ENCODE measurements at regions not wholly inside any gene's neighbourhood (a gene's known extent, or its start where the extent isn't known, plus 50 kb on each side); places are given as distances from the start of the nearest gene placed in this dataset.

DNA sequence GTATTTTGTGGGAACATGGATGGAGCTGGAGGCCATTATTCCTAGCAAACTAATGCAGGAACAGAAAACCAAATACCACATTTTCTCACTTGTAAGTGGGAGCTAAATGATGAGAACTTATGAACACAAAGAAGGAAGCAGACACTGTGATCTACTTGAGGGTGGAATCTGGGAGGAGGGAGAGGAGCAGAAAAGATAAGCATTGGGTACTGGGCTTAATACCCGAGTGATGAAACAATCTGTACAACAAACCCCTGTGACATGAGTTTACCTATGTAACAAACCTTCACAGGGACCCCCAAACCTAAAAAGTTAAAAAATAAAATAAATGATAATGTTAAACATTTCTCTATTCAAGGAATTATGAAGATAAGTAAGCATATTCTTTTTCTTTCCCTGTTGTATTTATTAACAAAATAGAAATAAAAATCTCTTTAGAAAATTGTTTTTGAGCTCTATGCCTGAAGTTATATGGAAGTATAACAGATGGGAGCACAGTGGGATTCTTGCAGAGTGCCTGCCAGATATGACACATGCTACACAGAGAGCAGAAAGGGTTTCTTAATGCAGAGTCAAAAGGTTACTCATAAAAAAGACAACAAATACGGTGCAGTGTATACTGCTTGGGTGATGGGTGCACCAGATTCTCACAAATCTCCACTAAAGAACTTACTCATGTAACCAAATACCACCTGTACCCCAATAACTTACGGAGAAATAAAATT is 52.0 kb upstream of the SYNE2 start:
- FAIRE-seq = no peak
- Histone ChIP-seq H3K4me1 (ENCODE audit: control insufficient read depth, extremely low read depth, insufficient read depth, low read length) (peaks cover 2% of the 10 kb centered on the region), H2AFZ (ENCODE audit: low read depth, low read length) (no peak overlapping the region), H3K4me2 (ENCODE audit: insufficient read depth, low read length) (no peak overlapping the region), H3K9ac (replicated peaks; ENCODE audit: extremely low read depth, insufficient read depth, low read length) (no peak overlapping the region), H3K36me3 (ENCODE audit: control insufficient read depth in 2 of 2, extremely low read depth in 1 of 2, insufficient read depth in 2 of 2, low read length in 2 of 2) (no peaks in the 10 kb centered on the region), H3K9me3 (replicated peaks; ENCODE audit: control insufficient read depth, insufficient read depth, low read length) (no peaks in the 10 kb centered on the region), H3K9me1 (replicated peaks; ENCODE audit: control insufficient read depth, extremely low read depth, insufficient read depth, low read length) (no peaks in the 10 kb centered on the region), H3K27me3 (ENCODE audit: control insufficient read depth in 2 of 2, insufficient read depth in 2 of 2, low read length in 2 of 2) (no peaks in the 10 kb centered on the region), H3K4me3 (replicated peaks in 1 of 3; ENCODE audit: insufficient read depth in 1 of 3, low read depth in 1 of 3, low read length in 3 of 3) (no peak overlapping the region), H3K27ac (ENCODE audit: insufficient read depth, low read depth, low read length) (no peak overlapping the region), H4K20me1 (replicated peaks; ENCODE audit: control insufficient read depth, extremely low read depth, insufficient read depth, low read length) (no peaks in the 10 kb centered on the region), H3K79me2 (ENCODE audit: control insufficient read depth, insufficient read depth, low read length) (no peaks in the 10 kb centered on the region)
- no peak for DNase-seq (ENCODE audit: low read depth, low spot score)
- CTCF ChIA-PET = interaction anchor here (0.6 to 7.1 kb wide), 15 partner anchors 16 to 537 kb away, joined by 3 to 103 read pairs (median 3); partner anchors contain the start of gene ESR2
- intact Hi-C loops (cut with micrococcal nuclease) (loop anchor here (10.0 kb wide), 1 partner anchor 194 kb away; no protein-coding TSS in a partner anchor), dilution Hi-C loops (cut with MboI; ENCODE audit: extremely low pct_ligation_motif_present, low sequenced_read_pairs) (no loop called here)
- TF ChIP-seq, protein P1, sequence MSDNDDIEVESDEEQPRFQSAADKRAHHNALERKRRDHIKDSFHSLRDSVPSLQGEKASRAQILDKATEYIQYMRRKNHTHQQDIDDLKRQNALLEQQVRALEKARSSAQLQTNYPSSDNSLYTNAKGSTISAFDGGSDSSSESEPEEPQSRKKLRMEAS (IDR thresholded peaks at IDR 0.05; ENCODE audit: insufficient read depth, insufficient read length) = no peak
- no peak for TF ChIP-seq GATA2 (IDR thresholded peaks at IDR 0.05; ENCODE audit: insufficient read depth, insufficient read length, low read depth, low read length)
- TF ChIP-seq FOS (IDR thresholded peaks at IDR 0.05; ENCODE audit: borderline replicate concordance, insufficient read depth, low read length) = no peak
- no peak for TF ChIP-seq POLR2AphosphoS5 (IDR thresholded peaks at IDR 0.05; ENCODE audit: insufficient read depth, low read depth, low read length)
- TF ChIP-seq JUN (IDR thresholded peaks at IDR 0.05; ENCODE audit: borderline replicate concordance, insufficient read depth, insufficient read length, low read depth) = no peak
- TF ChIP-seq, protein P2, sequence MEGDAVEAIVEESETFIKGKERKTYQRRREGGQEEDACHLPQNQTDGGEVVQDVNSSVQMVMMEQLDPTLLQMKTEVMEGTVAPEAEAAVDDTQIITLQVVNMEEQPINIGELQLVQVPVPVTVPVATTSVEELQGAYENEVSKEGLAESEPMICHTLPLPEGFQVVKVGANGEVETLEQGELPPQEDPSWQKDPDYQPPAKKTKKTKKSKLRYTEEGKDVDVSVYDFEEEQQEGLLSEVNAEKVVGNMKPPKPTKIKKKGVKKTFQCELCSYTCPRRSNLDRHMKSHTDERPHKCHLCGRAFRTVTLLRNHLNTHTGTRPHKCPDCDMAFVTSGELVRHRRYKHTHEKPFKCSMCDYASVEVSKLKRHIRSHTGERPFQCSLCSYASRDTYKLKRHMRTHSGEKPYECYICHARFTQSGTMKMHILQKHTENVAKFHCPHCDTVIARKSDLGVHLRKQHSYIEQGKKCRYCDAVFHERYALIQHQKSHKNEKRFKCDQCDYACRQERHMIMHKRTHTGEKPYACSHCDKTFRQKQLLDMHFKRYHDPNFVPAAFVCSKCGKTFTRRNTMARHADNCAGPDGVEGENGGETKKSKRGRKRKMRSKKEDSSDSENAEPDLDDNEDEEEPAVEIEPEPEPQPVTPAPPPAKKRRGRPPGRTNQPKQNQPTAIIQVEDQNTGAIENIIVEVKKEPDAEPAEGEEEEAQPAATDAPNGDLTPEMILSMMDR (IDR thresholded peaks at IDR 0.05; ENCODE audit: extremely low read depth in 1 of 2, insufficient read depth in 1 of 2, low read depth in 1 of 2, low read length in 2 of 2) = no peak
- TF ChIP-seq POLR2A (IDR thresholded peaks at IDR 0.05; ENCODE audit: low read depth, low read length) = no peak
- TF ChIP-seq EZH2 (IDR thresholded peaks at IDR 0.05; ENCODE audit: borderline replicate concordance, low read depth, low read length, severe bottlenecking) = no peak
- TF ChIP-seq MYC (IDR thresholded peaks at IDR 0.05; ENCODE audit: low read depth, low read length) = no peak
- POLR2A ChIA-PET = no interaction called here
- BruUV-seq (replicated peaks) = no TSS peak

Data from endothelial cell of umbilical vein (primary cell).